GM13977 (cell line): ENCODE measurements at regions not wholly inside any gene's neighbourhood (a gene's known extent, or its start where the extent isn't known, plus 50 kb on each side); places are given as distances from the start of the nearest gene placed in this dataset.

Experiments
- DNase-seq: peaks from one replicate; pipeline ENCODE4 v3.0.0; 2012; ENCODE audit warnings: low spot score
- in situ Hi-C: fragments of 300-500 bp; cut with MboI; formaldehyde crosslinking; loops from one replicate; pipeline ENCODE4 v1.12.0; 2022; ENCODE audit warnings: low sequenced_read_pairs, low pct_unique_long_range_greater_than_20kb, mixed read lengths, inconsistent platforms; ENCODE audit not compliant: unreplicated experiment
- TF ChIP-seq, protein P1 (sequence below): IDR thresholded peaks from 2 replicates; pipeline ENCODE4 v1.5.1; 2012; ENCODE audit warnings: mild to moderate bottlenecking, control low read depth; ENCODE audit not compliant: insufficient read depth; ENCODE audit errors: extremely low read depth, missing control alignments

DNA sequence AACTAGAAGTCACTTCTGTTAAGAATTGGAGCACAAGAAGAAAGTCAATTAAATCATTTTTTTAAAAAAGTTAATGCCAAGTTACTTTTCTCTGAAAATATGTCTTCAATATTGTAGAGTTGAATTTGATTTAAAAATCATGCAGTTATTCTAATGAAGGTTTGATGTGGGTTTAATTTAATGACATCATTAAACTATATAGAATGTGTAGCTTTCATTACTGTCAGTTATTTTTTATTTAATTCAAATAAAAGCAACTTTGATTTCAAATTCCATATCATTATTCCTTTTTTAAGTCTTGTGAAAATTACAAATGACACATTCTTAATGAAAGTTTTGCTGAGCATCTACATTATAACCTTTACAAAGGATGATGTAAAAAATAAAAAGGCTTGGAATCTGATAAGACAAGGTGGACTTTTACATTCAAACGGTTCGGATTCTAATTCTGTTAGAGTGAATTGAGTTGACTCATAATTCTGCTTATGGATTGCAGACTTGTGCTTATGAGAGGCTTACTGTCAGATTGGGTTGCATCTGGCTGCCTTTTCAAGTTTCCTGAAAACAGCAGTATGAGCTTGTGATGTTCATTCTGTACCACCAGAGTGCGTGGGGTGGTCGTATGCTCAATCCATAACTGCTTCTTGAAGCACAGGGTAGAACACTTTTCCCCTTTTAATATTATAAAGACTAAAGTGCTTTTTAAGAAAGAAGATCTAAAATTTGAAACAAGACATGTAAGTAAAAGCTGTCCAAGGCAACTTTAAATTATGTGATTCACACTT lies 253.0 kb upstream of the ARRDC3 start:
- in situ Hi-C loops: no loop called here
- TF ChIP-seq, protein P1, sequence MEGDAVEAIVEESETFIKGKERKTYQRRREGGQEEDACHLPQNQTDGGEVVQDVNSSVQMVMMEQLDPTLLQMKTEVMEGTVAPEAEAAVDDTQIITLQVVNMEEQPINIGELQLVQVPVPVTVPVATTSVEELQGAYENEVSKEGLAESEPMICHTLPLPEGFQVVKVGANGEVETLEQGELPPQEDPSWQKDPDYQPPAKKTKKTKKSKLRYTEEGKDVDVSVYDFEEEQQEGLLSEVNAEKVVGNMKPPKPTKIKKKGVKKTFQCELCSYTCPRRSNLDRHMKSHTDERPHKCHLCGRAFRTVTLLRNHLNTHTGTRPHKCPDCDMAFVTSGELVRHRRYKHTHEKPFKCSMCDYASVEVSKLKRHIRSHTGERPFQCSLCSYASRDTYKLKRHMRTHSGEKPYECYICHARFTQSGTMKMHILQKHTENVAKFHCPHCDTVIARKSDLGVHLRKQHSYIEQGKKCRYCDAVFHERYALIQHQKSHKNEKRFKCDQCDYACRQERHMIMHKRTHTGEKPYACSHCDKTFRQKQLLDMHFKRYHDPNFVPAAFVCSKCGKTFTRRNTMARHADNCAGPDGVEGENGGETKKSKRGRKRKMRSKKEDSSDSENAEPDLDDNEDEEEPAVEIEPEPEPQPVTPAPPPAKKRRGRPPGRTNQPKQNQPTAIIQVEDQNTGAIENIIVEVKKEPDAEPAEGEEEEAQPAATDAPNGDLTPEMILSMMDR: no peak
- no peak for DNase-seq

DNA sequence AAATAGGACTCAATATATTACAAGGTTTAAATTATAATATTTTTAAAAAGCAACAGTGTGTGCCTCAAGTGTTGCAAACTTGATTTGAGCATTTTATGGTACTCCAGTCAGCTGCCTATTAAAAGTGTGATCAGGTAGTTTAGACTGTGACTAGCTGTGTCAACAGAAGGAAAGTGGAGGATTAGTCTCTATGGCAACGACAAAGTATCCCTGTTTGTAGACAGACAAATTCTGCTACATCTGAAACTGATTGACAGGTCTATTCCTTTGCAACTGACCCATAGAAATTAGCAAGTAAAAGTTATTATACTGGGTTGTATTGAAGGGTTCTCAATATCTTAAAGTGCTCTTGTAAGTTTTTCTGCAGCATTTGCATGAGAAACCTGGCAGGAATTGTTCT lies 249.8 kb upstream of the ARRDC3 start:
- TF ChIP-seq, protein P1: no peak
- in situ Hi-C loops: no loop called here
- no peak for DNase-seq

DNA sequence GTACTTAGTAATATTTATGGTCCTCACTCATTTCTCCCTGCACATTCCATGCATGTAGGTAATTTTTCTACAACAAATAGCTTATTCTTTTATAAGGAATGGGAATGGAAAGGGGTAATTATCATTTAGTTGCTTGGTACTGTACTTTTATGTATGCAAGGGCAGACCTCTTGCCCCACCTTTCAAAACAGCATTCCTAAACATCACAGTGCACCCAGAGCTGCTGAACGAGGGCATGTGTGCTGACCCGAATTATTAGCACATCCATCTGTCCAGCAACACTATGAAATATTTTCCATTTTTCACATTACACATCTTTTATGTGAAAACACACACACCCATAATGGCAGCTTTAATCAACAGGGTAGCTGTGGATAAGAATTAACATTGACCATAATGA lies 228.6 kb upstream of the ARRDC3 start:
- in situ Hi-C loops: no loop called here
- no peak for DNase-seq
- TF ChIP-seq, protein P1: no peak

DNA sequence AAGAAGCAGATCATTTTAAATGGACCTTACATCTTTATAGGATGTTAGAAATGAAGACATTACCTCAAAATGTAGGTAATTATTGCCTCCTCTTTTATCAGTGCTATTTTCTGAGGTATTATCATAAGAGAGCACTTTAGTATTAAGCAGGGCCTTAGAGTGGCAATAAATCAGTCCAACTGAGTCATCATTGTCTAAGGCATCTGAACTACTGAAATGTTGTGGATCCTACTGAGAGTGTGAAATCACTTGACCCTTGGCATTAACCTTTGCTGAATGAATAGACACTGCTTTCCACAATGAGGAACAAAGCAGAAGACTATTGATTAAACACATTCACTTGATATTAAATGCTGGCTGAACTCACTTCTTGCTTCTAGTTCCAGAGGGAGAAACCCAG lies 224.6 kb upstream of the ARRDC3 start:
- DNase-seq: no peak
- TF ChIP-seq, protein P1: no peak
- in situ Hi-C loops: no loop called here

DNA sequence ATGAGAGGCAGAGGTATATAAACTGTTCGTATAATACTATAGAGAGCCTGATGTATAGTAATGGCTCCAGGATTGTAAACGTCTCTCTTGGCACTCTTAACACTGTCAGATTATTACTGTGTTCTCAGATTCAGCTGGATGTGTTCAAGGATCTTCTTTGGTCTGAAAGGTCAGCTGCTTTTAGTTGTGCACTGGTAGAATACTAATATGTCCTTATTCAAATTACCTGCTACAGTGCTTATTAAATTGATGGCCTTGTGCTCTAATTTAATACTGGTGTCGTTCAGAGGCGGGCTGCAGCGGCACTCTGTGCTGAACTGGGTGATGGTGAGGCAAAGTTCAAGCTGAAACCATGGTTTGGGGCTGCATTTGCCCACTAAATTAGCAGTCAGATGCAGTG lies 216.7 kb upstream of the ARRDC3 start:
- no peak for DNase-seq
- in situ Hi-C loops: no loop called here

DNA sequence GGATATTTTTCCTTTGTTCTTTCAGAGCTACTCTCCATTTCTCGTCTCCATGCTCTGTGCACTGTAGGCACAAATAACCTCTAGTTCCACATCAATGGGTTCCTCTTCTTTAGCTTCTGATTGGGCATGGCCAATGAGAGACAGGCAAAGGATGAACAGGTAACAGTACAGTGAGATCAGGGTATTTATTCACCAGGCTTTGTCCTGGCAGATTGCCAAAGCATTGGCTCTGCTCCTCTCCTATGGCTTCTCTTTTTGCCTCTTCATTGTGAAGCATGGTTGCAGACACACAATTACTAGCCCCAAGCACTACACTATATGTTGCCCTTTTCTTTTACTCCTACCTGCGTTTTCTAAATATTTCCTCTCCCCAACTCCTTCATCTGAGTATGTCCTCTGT lies 215.1 kb upstream of the ARRDC3 start:
- TF ChIP-seq, protein P1: no peak
- DNase-seq: no peak
- in situ Hi-C loops: no loop called here

More for the DNA sequence above, 216.7 kb upstream of the ARRDC3 start:
- TF ChIP-seq, protein P1: no peak

DNA sequence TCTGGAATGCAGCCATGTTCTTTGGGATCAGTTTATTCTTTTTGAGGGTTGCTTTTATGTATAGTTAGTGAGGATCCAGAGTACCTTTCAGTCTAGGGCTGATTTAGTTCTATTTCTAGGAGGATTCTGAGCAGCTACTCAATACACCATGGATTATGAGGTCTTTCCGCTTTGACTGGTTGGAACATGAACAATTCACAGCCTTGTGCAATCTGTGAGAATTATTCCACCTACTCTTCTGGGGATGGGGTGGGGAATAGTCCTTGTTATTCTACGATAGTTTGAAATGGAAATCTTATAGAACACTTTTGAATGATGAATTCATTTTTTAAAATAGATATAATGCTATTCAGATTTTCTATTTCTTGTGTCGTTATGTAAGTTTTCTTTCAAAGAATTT lies 212.3 kb upstream of the ARRDC3 start:
- in situ Hi-C loops: no loop called here
- TF ChIP-seq, protein P1: no peak
- DNase-seq: no peak
